Activated CD4-positive, alpha-beta T cell treated with anti-CD3 and anti-CD28 coated beads, Interleukin-2, amount 10 ng/mL, durations not matched to agents 24 days and 14 days (primary cell): ENCODE measurements at regions not wholly inside any gene's neighbourhood (a gene's known extent, or its start where the extent isn't known, plus 50 kb on each side); places are given as distances from the start of the nearest gene placed in this dataset.

ENCODE experiments used
- DNase-seq: peaks from one replicate; pipeline ENCODE4 v3.0.0; 2022
- H3K27ac Mint-ChIP-seq: one replicate; pipeline ENCODE4 v1.8.0; 2022; ENCODE audit warnings: mild to moderate bottlenecking, mixed read lengths
- H3K27me3 Mint-ChIP-seq: one replicate; pipeline ENCODE4 v1.8.0; 2022; ENCODE audit warnings: mixed read lengths
- H3K36me3 Mint-ChIP-seq: one replicate; pipeline ENCODE4 v1.8.0; 2022; ENCODE audit warnings: low read depth, mild to moderate bottlenecking, mixed read lengths
- H3K4me1 Mint-ChIP-seq: one replicate; pipeline ENCODE4 v1.8.0; 2021; ENCODE audit warnings: mixed read lengths
- H3K4me3 Mint-ChIP-seq: one replicate; pipeline ENCODE4 v1.8.0; 2022; ENCODE audit warnings: mild to moderate bottlenecking, moderate library complexity, mixed read lengths
- H3K9me3 Mint-ChIP-seq: one replicate; pipeline ENCODE4 v1.8.0; 2021; ENCODE audit warnings: mixed read lengths
- intact Hi-C: fragments of 100-400 bp; cut with micrococcal nuclease; formaldehyde crosslinking; loops from one replicate; pipeline ENCODE4 v1.15.1; 2023

GRCh38 chr9:114733816-114734215, 51.8 kb upstream of the TEX48 start:
- H3K36me3 Mint-ChIP-seq = peaks cover 24% of the 10 kb centered on the region
- H3K4me3 Mint-ChIP-seq = no peak overlapping the region
- no peaks in the 10 kb centered on the region for H3K27me3 Mint-ChIP-seq
- DNase-seq = no peak
- H3K9me3 Mint-ChIP-seq = peaks cover 9% of the 10 kb centered on the region
- intact Hi-C loops = loop anchor here (1.0 kb wide), 1 partner anchor 15 kb away; no protein-coding TSS in a partner anchor
- no peak overlapping the region for H3K27ac Mint-ChIP-seq
- H3K4me1 Mint-ChIP-seq = peaks cover 46% of the 10 kb centered on the region

- Mint-ChIP-seq H3K27ac (no peak overlapping the region), H3K4me1 (peaks cover 45% of the 10 kb centered on the region), H3K36me3 (peaks cover 25% of the 10 kb centered on the region), H3K4me3 (no peak overlapping the region), H3K27me3 (no peaks in the 10 kb centered on the region), H3K9me3 (peaks cover 17% of the 10 kb centered on the region)
- intact Hi-C loops = loop anchor here (1.0 kb wide), 2 partner anchors 10 to 14 kb away; no protein-coding TSS in a partner anchor
- DNase-seq = no peak
Observed at GRCh38 chr9:114732823-114733222, 50.8 kb upstream of the TEX48 start.
